ENCODE measurements at regions not wholly inside any gene's neighbourhood (a gene's known extent, or its start where the extent isn't known, plus 50 kb on each side); places are given as distances from the start of the nearest gene placed in this dataset.

DNA sequence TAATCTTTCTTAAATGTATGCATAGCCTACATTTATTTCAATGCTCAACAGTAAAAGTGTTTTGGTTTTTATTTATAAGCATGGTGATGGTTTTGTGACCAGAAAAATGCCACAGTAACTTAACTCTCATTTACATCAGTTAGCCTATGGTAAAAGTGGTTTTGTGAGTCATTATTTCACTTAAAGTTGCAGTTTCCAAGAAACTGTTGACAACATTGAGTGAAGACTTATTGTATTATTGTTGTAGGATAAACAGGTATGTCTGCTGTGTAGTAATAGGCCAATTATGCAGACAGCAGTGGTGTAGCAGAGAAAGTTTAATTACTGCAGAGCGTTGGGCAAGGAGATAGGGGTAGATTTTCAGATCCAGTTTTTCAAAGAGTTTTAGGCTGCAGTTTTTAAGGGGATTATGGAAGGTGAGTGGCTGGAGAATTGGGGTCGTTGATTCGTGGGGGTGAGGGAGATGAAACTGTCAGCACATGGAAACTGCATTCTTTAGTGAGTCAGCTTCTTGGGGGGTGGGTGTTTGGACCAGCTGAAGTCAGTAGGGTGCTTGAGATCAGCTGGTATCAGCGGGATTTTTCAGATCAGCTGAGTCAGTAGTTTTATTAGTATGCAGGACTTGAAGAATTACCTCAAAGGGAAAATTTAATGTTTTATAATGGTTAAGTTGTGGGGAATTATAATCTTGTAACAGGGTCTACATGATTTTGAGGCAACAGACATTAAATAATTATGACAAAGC lies 168.7 kb upstream of the FMN2 start:
- TF ChIP-seq POLR2A (IDR thresholded peaks at IDR 0.05): no peak
- TF ChIP-seq, protein P1, sequence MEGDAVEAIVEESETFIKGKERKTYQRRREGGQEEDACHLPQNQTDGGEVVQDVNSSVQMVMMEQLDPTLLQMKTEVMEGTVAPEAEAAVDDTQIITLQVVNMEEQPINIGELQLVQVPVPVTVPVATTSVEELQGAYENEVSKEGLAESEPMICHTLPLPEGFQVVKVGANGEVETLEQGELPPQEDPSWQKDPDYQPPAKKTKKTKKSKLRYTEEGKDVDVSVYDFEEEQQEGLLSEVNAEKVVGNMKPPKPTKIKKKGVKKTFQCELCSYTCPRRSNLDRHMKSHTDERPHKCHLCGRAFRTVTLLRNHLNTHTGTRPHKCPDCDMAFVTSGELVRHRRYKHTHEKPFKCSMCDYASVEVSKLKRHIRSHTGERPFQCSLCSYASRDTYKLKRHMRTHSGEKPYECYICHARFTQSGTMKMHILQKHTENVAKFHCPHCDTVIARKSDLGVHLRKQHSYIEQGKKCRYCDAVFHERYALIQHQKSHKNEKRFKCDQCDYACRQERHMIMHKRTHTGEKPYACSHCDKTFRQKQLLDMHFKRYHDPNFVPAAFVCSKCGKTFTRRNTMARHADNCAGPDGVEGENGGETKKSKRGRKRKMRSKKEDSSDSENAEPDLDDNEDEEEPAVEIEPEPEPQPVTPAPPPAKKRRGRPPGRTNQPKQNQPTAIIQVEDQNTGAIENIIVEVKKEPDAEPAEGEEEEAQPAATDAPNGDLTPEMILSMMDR (IDR thresholded peaks at IDR 0.05): no peak
- no peak for TF ChIP-seq POLR2AphosphoS5 (IDR thresholded peaks at IDR 0.05)

All from stomach (tissue), 4 donors.